HG02870 (cell line): ENCODE measurements at regions not wholly inside any gene's neighbourhood (a gene's known extent, or its start where the extent isn't known, plus 50 kb on each side); places are given as distances from the start of the nearest gene placed in this dataset.

Source experiments
- ATAC-seq: cut with Tn5 transposase; IDR thresholded peaks from one replicate; pipeline ENCODE4 v1.9.1; 2021; ENCODE audit warnings: mild to moderate bottlenecking, moderate library complexity; ENCODE audit not compliant: unreplicated experiment

DNA sequence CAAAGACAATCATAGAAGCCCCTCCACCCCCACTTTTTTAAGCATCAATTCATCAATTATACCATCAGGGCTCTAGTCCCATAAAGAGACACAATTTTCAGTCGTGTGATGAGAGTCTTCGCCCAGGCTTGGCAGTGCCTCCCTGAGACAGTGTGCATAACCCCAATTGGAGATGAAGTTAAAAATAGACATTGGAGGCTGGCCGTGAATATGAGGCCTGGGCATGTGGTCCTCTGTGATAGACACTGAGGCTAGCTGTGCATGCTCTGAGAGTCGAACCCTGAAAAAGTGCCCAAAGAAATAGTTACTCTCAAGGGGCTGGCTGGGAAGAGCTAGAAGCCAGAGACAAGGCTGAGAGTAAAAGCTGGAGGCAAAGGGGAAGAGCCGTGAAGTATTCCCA lies 248.6 kb upstream of the NR4A3 start:
- ATAC-seq: no peak

DNA sequence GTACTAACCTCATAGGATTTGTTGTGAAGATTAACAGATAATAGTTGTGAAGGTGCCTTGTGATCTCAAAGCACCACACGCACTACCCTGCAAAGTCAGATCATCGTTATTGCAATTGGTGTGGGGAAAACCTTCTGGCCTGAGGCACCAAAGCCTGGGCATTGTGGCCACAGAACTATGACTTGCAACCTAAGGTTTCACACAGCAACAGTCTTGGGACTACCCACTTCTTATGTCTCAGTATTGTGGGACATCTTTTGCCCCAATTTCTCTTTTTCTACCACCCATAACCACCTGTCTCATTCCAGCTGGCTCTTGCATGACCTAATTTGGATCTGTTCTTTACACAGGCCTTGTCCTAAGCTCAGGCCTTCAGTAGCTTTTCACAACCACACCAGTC lies 247.8 kb upstream of the NR4A3 start:
- ATAC-seq: no peak

DNA sequence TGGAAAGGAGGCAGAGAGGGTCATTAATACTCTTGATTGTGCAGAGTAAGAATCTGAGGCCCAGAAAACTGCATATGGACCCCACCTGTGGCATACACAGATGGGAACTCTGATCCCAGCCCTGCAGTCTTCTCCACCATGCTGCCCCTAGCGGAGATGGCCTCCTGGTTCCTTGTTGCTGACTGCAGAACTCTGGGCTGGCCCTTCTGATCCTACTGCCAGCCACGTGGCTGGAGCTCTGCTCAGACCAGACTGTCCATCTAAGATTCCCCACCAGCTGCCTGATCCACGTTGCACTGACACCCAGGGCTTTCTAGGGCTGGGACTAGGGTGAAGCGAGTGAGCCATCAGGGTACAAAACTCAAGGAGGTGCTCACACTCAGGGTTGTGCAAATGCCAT lies 245.7 kb upstream of the NR4A3 start:
- no peak for ATAC-seq

DNA sequence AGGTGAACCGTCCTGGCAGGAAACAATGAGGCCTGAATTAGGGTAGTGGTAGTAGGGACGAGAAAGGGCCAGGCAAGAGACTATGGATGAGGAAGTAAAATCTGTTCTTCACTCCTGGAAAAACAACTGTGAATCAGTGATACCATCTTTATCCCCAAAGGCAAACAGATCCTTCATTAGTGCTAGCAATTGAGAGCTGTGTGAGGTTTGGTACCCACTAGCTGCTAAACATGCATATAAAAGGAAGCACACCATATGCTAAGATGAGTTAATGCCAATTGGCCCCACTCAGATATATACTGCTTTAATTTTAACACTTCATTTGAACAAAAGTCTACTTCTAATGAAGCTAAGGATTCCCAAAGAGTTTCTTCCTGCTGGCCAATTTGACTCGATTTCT lies 244.8 kb upstream of the NR4A3 start:
- no peak for ATAC-seq

GRCh38 chr9:99577351-99577750 lies 244.3 kb upstream of the NR4A3 start:
- ATAC-seq: no peak

- no peak for ATAC-seq
Observed at GRCh38 chr9:99578666-99579065, 243.0 kb upstream of the NR4A3 start.

DNA sequence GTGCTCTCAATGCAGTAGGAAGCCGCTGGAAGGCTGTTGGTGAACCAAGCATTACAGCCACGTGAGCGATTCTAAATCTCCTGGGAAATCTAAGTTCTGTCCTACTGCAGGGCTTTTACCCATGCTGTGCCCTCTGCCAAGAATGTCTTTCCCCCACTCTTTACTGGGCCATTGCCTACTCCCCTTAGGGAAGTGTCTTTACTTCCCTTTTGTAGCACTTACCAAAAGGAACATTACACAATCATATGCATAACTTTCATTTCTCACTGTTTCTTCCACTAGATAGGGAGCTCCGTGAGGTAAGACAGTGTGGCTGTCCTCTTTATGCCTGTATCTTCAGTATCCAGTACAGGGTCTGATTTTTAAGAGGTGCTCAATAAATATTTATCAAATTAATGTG lies 241.7 kb upstream of the NR4A3 start:
- ATAC-seq: no peak

DNA sequence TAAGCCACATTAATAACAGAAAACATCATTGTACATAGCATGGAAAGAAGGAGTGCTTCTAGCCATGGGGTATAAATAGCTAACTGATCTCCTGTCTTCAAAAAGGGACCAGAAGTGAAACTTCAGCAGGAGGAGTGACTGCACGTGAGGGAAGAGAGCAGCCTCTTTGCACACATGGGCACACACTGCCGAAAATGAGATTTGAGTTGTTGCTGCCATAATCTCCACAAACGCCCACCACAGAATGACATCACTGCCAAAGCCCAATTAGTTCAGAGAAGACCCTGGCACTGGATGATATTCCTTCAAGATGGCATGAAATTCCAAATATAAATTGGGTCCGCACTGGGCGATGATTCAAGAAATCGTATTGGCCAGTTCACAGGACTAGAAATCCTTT lies 238.9 kb upstream of the NR4A3 start:
- ATAC-seq: no peak

- no peak for ATAC-seq
Observed at GRCh38 chr9:99588299-99588698, 233.4 kb upstream of the NR4A3 start.

DNA sequence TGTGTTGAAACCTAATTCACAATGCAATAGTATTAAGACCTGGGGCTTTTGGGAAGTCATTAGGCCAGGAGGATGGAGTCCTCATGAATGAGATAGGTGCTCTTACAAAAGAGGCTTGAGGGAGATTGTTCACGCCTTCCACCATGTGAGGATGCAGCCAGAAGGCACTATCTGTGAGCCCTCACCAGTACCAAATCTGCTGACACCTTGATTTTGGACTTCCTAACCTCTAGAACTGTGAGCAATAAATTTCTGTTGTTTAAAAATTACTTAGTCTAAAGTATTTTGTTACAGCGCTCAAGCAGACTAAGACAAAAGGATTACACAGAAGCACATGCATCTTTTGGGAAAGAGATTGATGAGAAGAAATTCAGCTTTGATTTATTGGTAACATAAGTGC lies 232.9 kb upstream of the NR4A3 start:
- no peak for ATAC-seq

DNA sequence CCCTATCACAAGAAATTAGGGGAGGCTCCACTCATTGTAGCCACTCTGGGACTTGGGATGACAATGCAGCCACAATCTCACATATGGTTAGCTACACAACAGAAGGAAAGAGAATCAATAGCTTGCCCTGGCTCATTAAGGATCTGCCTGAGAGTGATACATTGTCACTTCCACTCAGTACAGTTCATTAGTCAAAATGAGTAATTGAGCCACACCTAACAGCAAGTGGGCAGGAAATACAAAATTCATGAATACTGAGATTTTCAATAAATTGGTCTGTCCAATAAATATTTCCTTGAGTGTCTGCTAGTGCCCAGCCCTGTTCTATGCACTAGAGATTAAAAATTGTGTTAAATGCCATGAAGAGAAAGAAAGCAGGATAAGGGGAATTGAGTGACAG lies 231.3 kb upstream of the NR4A3 start:
- no peak for ATAC-seq

GRCh38 chr9:99590840-99591239 lies 230.8 kb upstream of the NR4A3 start:
- no peak for ATAC-seq

GRCh38 chr9:99591770-99592169 lies 229.9 kb upstream of the NR4A3 start:
- ATAC-seq: no peak

GRCh38 chr9:99592834-99593574 lies 228.7 kb upstream of the NR4A3 start:
- no peak for ATAC-seq

DNA sequence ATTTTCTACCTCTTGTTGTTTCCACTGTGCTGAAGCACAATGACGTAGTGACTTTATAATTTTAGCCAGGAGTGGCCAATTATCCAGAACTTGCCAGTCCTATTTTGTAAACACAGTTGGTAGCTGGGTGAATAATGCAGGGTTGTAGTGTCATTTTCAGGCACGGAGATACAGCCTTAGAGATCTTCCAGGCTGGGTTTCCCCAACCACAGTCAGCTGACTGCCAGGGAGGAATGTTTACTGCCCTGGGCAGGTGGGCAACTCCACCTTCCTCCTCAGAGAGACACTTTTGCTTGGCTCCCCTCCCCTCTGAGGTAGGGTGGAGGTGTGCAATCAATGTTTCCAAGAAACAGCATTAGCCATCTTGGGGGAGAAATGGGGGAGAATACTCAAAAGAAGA lies 228.1 kb upstream of the NR4A3 start:
- ATAC-seq: no peak

- no peak for ATAC-seq
Observed at GRCh38 chr9:99594056-99594780, 227.5 kb upstream of the NR4A3 start.

- peak; percentile 49 for ATAC-seq
Observed at GRCh38 chr9:99595796-99596195, 225.9 kb upstream of the NR4A3 start.

DNA sequence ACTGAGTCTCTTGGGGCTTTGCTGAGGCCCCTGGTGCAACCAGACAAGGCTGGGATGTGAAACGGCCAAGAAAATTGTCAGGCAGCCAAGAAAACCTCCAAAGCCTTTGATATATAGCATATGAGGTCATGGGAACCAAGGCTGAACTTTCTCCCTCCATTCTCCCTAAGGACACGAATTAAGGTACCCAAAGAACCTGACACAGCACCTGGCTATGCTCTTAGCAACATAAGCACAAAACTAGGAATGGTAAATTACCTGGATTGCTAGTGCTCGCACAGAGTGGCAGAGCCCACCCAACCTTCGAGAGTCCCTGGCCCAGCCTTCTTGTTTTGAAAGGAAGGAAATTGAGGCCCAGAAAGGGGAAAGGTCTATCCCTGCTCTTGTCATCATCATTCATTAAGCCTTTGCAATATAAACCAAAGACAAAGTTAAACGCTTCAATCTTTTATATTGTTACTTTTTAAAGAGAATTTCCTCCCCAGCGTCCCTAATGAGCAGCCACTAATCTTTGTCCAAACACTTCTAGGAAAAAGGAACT lies 220.0 kb upstream of the NR4A3 start:
- ATAC-seq: no peak

DNA sequence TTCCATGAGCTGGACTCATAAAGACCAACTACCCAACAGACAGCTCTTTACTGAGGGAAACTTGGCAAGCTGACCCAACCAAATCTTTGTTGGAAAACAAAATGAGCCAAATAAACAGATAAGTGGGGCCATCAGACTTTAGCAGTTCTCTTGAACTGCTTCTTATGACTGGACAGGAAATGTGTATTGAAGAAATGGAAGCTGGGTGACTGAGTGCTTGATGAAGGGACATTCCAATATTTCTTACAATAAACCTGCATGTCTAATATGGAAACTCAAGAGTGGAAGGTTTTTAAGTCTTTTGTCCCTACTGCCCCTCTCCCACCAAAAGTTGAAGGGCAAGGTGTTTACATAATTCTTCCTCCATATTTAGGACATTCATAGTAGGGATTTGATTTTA lies 218.8 kb upstream of the NR4A3 start:
- no peak for ATAC-seq

- ATAC-seq: no peak
Observed at GRCh38 chr9:99605016-99605743, 216.5 kb upstream of the NR4A3 start.

DNA sequence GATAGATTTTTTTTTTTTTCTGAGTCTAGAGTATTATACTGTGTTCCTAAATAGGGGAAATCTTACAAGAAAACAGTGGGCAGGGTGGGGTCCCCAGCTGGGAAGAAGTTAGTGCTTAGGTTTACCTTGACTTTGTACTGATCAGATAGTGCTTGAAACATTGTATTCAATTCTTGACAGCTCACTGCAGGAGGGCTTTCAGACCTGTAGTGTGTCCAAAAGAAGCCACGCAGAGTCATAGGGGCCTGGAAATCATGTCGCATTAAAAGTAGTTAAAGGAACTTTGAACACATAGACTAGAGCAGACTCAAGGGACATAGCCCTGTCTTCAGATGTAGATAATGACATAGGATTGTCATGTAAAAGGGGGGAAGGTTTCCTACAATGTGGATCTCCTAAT lies 215.4 kb upstream of the NR4A3 start:
- no peak for ATAC-seq

- no peak for ATAC-seq
Observed at GRCh38 chr9:99606957-99607356, 214.7 kb upstream of the NR4A3 start.
